ENCODE measurements at regions not wholly inside any gene's neighbourhood (a gene's known extent, or its start where the extent isn't known, plus 50 kb on each side); places are given as distances from the start of the nearest gene placed in this dataset.

DNA sequence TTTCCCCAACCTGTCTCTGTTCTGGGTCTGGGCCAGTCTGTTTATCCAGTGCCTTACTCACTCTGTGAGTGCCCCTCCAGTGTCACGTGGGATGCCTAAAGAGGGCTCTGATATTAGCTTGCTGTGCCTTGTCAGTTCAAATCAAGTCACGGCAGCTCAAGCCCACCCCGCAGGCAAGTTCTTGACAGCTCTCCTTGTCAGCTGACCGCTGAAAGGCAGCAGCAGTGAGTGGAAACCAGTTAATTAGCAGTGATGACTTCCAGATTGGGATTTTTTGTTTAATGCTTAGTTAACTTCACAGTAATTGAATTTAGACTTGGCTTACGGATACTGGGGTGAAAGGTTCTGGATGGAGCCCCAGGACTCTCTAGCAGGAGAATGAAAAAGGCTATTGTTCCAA, 210.1 kb downstream of the PSAT1 start:
- DNase-seq, result no peak

DNA sequence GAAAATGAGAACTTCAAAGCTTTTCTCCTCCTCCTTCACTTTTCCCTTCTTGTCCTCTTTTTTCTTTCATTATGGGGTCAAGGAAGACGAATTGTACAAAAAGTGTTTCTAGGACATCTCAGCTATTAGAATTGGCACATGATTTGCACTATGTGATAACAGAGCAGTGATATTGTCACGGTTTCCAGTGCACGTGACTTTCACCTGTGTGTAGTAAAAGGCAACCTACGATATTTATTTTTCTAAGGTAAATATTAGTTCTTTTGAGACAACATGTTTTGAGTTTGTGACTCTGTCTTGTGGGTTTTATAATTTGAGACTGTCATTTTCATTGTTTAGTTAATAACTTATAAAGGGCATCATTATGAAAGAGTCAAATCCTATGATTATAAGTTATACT, 213.1 kb downstream of the PSAT1 start:
- no peak for DNase-seq

DNA sequence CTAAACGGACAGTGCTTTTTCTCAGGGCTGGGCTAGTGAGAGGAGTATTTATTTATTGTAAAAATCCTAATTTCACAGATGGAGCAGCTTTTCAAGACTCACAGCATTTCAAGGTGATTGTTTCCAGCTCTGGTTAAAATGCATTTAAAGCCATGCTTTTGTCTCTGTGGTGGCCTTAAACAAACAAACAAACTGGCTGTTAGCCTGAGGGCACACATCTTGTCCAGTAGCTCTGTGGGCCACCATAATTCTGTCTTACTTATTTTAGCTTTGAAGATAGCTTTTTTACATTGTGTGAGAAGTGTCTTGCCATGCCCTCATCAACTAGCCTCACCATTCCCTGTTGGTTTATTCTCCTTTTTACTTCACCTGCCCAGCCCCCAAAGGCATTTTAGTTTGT, 218.2 kb downstream of the PSAT1 start:
- no peak for DNase-seq

DNA sequence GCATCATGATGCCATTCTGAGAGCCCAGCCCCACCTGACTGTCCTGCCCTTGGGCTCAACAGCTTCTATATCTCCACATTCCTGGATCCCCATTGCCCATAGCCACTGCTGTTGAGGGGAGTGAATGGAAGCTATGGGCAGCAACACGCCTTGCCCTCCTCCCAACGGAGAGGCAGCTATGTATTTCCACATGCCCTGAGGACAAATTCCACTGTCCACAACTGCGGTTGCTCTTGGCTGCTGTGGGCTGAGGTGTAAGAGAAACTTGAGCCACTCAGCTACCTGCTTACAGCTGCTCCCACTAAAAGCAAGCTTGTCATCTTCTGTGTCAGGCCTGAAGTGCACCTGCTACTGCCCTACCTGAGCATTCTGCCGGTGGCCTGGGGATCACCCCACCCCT, 222.9 kb downstream of the PSAT1 start:
- no peak for DNase-seq

DNA sequence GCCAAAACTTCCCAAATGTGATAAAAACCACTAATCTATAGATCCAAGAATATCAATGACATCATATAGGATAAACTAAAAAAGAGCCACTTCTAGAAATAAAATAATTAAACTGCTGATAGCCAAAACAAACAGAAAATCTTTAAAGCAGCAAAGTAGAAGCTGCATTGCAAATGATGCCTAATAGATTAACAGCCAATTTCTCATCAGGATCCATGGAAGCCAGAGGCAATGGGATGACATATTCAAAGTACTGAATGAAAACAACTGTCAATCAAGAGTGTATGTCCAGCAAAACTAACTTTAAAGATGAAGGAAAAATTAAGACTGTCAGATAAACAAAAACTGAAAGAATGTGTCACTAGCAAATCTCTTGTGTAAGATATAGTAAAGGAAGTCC, 224.8 kb downstream of the PSAT1 start:
- DNase-seq, result no peak

DNA sequence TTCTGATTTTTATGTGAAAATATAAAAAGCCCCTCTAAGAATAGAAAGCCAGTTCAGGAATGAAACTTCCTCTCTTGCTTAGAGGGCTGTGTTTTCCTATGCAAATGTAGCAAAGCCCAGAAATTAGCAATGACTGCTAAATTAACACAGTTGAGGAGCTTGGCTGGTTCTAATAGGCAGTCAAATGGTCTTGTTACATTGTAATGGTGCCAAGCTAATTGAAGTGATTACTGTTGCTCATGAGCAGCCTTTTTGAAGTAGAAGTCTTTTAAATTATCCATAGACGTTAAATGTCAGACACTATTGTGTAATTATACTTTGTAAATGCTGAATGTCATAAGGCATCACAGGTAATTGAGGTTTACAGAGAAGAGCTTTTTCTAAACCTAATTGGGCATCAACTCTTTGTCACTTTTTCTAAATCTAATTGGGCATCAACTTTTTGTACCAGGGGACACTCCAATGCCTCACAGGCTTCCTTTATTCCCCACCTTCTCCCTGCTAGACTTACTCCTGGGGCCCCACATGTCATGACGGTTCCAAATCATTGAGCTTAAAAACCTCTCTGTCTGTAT, 229.1 kb downstream of the PSAT1 start:
- DNase-seq, result no peak

DNA sequence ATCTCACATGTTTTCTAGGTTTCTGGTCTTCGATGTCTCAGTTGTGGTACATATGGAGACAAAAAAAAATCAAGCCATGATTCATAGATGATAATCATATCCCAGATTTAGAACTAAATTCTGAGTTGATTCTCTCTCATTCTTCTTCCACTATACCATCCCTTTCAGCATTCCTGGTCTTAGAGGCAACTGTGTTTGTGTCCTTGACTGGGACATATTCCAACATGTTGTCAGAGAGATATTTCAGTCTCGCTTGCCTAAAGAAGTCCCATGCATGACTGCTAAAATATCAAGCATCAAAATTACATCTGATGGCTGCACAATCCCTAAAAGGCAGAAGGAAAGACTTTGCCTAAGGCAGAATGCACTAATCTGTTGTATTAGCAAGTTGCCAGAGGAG, 236.6 kb downstream of the PSAT1 start:
- DNase-seq, result no peak

DNA sequence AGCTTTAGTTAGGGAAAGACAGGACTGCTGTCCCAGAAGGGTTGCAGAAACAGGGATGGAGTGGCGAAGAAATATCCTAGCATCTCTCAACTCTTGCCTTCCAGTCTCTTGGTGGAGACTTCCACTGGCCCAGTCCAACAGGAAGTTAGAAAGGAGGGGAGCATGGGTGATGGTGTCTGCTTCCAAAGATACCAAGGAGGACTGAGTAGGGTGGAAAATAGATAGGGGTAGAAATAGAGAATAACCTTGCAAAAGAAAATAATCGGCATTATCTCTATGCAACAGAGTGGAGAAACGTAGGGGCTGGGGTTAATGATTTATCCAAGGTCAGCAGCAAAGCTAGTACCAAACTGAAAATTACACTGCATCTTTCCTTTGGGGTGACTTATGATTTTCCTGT, 242.3 kb downstream of the PSAT1 start:
- no peak for DNase-seq

DNA sequence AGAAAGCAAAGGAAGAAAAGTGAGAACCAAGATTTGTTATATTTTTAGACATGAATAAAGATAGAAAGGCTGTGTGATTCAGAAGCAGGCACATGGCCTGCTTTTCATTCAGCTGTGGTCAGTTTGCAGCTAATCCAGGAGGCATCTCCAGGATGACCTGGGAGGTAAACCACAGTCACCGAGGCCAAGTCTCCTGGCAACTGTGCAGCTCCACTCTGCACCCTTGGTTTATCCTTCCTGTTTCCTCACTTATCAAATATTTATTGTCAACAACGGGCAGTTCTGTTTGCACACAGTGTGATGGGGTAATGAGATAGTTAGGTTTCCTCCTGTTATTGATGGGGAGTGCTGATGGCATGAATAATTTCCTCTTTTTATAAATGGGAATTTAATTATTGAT, 243.0 kb downstream of the PSAT1 start:
- DNase-seq, result peak; percentile 61

DNA sequence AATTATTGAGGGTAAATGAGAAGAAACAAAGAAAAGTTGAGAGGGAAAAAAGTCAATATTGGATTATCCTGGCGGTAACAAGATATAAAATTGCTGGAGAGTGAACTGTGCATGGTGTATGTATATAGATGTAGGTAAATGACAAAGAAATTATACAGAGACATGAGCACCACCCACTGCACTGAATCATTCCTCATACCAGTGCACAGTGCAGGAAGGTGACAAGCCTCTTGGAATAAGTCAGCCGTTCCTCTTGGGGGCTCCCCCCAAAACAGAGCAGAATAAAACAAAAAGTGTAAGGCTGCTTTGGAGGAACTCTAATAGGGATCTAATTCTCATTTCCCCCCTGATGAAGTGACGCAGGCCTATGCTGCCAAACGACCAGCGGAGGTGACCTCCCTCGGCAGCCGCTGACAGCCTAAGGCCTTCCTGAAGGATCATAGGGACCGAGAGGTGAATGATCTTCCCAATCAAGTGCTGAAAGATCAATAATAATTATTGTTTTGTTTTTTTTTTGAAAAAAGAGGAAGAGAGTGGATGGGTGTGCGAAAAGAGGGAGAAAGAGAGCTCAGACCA, 245.0 kb downstream of the PSAT1 start:
- DNase-seq, result no peak

DNA sequence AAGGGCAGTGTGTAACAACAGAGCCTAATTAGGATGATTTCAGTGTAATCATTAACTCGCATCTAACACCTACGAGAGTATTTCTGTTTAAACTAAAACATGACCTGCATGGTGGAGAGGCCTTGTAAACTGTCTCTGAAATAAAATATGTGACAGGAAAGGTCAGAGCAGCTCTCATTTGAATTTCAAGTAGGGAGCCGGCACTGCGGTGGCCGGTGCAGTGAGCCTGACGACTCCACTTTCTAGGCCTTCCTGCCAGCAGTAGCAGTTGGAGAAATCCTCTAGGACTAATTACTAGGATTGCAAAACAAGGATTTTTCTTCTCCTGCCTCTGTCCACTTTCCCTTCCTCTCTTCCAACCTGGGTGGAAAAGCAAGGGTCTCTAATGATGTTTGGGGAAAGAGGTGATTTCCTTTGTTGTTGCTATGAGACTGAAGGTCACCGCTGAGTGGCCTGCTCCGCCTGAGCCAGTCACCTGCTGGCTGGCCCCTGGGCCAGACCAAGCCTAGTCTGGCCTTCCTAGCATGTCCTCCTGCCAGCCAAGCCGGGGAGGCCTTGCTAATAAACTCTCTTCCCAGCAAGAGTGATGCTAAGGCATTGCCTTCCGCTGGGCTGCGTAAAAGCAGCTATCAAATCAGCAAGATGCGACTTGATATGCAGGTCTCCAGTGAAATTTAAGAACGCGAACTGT, 245.7 kb downstream of the PSAT1 start:
- DNase-seq, result no peak

DNA sequence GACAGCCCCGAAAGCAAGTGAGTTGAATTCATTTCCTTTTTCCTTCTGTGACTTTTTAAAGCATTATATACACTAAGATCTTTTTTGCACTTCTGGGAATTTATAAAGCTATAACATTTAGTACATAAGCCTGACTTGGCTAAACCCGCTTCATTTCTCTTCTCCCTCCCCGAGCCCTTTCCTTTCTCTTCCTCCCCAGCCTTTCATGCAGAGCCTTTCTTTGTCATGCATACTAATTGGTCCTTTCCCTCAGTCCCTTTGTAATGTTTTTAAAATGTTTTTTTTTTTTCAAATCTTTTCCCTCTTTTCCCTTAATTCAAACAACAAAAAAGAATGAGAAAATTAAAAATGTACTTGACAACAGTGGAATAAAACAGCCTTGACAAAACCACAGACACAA, 246.4 kb downstream of the PSAT1 start:
- no peak for DNase-seq

DNA sequence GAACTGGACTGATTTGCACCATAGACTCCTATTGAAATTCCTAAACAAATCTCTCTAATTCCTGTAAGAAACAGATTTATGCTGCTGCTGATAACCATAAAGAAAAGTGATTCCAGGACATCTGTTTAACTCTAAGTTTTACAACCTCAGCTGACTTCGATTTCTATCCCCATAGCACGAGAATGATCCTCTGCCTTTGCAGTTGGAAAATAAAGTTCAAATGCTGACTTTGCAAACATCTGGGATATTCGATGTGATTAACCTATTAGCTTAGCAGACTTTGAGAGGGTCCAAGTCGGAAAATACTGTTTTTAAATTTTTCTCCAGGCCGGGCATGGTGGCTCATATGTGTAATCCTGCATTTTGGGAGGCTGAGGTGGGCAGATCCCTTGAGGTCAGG, 247.3 kb downstream of the PSAT1 start:
- no peak for DNase-seq

DNA sequence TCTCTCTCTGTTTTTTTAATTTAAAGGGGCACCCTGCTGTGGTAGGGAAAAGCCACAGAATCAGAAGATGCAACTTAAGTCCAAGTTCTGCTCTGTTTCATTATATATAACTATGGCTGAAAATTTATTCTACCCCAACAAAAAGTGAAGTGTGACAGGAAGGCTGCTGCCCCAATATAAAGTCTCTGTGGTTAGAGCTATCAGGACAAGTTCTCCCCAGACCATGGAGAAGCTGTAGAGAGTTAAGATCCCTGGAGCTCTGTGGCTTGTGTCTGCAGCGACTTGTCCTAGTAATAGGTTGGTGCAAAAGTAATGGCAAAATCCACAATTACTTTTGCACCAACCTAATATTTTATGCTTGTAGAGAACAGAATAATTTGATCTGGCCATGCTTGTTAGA, 250.9 kb downstream of the PSAT1 start:
- DNase-seq, result no peak

DNA sequence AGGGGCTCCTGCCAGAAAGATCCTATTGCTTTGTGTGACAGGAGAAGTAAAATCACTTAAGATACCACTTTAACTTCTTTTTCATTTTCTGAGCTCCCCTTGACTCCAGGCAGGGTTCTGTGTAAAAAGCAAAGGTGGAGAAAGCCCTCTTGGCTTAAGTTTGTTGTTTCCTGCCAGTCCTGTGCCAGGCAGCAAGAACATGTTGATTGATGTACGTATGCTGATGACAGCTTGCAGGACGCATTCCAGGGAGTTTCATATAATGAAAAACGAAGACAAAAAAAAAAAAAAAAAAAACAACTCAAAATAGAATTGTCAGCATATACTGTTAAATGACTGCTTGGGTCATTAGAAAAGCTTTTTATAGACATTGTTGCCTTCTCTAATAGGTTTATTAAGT, 251.7 kb downstream of the PSAT1 start:
- no peak for DNase-seq

DNA sequence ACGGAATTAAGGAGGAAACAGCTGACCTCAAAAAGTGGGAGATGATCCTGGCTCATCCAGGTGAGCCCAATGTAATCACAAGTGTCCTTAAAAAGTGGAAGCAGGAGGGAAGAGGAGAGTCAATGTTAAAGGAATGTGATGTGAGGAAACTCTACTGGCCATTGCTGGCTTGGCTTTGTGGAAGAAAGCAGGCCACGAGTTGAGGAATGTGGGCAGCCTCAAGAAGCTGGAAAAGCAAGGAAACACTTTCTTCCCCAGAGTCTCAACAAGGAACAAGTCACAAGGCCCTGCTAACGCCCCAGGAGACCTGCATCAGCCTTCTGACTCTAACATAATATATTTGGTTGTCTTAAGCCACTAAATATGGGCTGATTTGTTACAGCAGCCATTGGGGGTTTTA, 252.8 kb downstream of the PSAT1 start:
- no peak for DNase-seq

DNA sequence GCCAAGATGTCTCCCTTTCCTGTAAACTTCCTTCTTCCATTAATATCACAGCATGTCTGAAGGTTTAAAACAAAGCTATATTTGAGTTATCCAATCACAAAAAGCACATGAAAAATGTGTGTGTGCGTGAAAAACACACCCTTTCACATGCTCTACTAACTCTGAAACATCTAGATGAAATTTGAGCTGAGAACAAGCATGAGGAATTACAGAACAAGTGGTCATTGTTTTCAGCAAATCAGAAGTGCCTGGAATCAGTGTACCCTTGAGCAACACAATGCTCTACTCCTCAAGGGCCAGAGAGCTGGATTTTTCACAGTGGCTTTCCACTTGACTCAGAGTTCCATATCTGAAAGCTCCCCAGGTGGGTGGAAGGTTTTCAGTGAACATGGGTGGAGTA, 255.9 kb downstream of the PSAT1 start:
- DNase-seq, result peak; percentile 81

DNA sequence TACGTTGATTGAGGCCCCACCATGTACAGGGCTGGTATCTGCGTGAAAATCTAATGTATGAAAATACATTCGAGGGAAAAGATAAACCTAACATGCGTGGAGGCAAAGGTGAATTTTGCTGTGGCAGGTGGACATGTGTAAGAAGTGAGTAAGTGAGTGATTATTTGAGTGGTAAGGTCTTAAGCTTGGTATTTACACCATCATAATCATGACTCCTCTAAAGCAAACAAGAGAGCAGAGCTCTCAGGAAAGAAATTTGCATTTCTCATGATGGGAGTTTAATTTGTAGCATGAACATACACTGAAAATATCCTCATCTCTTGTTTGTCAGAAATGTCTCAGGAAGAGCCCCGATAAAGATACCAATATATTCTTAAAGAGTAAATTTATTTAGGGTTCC, 260.6 kb downstream of the PSAT1 start:
- DNase-seq, result no peak

DNA sequence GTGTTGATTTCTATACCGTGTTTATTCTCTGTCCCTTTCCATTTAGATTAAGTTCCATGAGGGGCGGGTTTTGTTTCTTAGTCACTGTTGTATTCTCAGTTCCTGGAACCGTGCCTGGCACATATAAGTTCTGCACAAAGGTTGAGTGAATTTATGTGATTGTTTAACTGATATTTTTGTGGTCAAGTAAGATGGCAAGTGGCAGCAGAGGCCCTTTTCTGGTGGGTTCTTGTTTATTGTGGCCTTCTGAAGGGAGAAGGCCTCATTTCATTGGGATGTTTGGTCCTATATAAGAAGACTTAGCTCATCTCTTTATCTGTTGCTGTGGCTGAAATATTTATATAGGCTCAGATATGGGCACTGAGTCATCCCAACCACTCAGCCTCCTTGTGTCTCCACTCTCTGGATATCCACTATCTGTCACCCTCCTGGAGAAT, 262.5 kb downstream of the PSAT1 start:
- no peak for DNase-seq

DNA sequence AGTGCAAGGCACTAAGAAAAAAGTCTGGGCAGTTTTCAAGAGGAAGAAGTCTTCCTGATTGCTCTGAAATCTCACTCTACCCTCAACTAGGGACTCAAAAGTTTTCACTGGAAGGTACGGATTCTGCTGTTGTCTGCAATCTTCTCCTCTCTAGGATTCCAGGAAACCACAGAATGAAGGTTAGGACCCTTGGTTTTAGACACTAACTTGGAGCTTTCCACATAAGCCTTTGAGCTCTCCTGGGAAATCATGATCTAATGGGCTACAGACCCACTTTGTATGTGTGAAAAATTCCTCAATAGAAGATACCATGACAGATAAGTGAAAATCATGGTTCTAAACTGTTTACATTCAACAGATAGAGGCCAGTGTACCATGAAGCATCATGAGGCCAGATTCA, 265.1 kb downstream of the PSAT1 start:
- DNase-seq, result no peak

DNA sequence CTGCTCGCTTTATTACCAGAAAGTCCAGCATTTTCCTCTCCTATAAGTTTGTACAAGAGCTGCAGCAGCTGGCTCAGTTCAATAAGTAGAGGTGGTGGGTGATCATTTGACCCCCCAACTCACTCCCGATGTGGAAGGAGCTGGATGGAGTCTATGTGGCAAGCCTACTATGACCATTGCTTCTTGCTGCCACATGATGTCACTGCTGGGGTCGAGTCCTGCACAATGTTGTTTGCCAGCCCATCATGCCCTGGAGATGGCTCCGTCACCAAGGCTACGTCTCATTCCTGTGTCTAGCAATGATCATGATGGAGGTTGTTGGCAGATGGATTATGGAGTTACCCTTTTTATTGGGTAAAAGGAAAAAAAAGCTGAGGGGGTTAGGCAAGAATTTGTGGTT, 266.3 kb downstream of the PSAT1 start:
- no peak for DNase-seq

DNA sequence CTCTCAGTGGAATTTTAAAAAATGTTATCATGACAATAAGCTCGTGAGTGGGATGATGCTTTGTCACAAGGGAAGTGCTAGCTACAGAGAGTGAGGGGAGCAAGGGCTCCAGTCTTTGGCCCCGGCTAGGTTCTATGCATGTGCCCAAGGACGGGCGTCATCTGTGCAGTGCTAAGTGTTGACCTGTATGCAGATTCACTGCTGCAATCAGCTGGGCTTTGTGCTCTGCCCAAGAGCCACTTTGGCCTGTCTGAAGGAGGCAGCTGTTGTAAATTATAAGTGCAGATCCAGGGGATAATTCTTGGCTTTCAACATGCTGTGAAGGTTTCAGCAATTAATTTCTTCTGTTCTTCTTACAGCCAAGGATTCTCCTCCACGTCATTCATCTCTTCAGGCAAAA, 268.6 kb downstream of the PSAT1 start:
- no peak for DNase-seq

DNA sequence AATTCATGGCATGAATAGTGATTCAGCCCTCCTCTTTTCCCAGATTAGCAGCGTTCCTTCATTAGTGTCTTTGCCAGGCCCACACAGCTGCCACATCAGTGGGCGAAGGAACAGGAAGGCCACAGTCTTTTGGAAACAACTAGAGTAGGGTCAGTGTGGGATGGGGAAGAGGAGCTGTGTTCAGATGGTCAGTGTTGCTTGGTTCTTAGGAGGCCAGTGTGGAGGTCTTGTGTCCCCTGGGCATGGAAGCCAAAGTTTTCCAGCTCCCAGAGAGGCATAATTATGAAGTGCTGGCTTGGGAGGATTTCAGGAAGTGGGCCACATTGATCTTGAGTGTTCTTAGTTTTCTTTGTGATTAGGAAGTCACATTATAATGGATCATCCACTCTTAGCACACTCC, 269.6 kb downstream of the PSAT1 start:
- no peak for DNase-seq

DNA sequence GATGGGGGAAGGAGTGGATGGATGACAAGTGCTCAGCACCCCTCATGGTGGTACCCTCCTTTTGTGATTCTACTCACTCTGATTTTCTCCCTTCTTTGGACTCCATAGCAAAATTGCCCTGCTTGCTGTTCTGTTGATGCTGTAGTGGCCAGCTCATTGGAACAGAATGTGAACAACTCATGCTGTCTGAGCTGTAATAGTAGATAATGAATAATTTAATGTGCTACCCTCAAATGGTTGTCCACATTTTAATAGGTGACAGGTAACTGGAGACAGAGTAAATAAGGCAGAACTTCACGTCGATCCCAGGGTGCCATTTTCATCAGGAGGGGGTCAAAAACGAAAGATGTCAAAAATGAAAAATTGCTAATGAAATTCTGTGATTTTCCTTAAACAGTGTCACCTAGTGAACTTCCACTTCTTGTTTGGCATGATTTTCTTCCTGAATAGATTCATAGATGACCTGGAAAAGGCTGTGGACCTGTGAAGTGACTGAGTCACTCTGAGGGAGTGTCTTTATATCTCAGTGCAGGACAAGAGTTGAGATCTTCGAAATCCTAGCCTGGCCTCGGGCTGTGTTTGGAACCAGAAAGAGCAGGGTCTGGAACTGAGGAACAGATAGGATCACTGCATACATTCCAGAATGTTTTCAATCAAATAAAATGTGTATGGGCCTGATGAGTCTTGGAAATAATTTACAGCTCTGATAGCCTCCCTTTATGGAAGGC, 270.2 kb downstream of the PSAT1 start:
- peak; percentile 56 for DNase-seq

Data from kidney glomerular epithelial cell (primary cell).